Gastrocnemius medialis (tissue), 4 donors: ENCODE measurements at regions not wholly inside any gene's neighbourhood (a gene's known extent, or its start where the extent isn't known, plus 50 kb on each side); places are given as distances from the start of the nearest gene placed in this dataset.

Experiments used
- POLR2A ChIP-seq, 2 donors: fragments of 450-650 bp; IDR thresholded peaks; one replicate each; pipeline ENCODE4 v1.6.1; 2017; ENCODE audit warnings: antibody characterized with exemption in 2 of 2, mild to moderate bottlenecking in 2 of 2, moderate library complexity in 2 of 2
- TF ChIP-seq, protein P1 (sequence below), 5 experiments: fragments of 450-650 bp in 3 of 5; fragments of 200-600 bp in 2 of 5; sonication (generic) in 2 of 5; IDR thresholded peaks in 4 of 5; conservative IDR thresholded peaks in 1 of 5; 1 replicate in 4 of 5; 2 replicates in 1 of 5; pipeline ENCODE4 v1.5.1; 2016 to 2019; ENCODE audit warnings: antibody characterized with exemption in 5 of 5, mild to moderate bottlenecking in 3 of 5, moderate library complexity in 3 of 5

DNA sequence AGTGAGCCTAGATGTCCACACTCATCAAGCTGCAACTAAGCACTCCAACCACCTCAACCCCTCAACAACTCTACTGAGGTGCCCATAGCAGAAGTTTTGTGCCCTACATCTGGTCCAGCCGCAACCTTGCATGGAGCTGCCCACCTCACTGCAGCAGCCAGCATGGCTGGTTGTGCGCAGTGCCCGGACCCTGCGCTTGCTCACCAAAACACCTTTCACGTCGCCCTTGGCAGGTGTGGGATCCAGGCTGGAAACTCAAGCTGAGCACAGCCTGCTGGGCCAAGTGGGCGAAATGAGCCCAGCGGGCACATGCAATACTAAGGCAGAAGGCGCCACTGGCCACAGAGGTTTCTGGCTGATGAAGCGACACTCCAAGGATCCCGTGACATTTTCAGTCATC lies 902.4 kb downstream of the TBC1D32 start:
- TF ChIP-seq, protein P1, sequence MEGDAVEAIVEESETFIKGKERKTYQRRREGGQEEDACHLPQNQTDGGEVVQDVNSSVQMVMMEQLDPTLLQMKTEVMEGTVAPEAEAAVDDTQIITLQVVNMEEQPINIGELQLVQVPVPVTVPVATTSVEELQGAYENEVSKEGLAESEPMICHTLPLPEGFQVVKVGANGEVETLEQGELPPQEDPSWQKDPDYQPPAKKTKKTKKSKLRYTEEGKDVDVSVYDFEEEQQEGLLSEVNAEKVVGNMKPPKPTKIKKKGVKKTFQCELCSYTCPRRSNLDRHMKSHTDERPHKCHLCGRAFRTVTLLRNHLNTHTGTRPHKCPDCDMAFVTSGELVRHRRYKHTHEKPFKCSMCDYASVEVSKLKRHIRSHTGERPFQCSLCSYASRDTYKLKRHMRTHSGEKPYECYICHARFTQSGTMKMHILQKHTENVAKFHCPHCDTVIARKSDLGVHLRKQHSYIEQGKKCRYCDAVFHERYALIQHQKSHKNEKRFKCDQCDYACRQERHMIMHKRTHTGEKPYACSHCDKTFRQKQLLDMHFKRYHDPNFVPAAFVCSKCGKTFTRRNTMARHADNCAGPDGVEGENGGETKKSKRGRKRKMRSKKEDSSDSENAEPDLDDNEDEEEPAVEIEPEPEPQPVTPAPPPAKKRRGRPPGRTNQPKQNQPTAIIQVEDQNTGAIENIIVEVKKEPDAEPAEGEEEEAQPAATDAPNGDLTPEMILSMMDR (IDR thresholded peaks at IDR 0.05 in 4 of 5, conservative IDR thresholded peaks at IDR 0.05 in 1 of 5) = no peak
- no peak for TF ChIP-seq POLR2A (IDR thresholded peaks at IDR 0.05)
